ENCODE measurements at regions not wholly inside any gene's neighbourhood (a gene's known extent, or its start where the extent isn't known, plus 50 kb on each side); places are given as distances from the start of the nearest gene placed in this dataset.

GRCh38 chr5:86532429-86532828 is 85.3 kb upstream of the COX7C start:
- Histone ChIP-seq H3F3A (ENCODE audit: insufficient read depth, low read depth) (no peaks in the 10 kb centered on the region), H3K36me3 (ENCODE audit: low read depth) (no peaks in the 10 kb centered on the region), H4K20me1 (ENCODE audit: insufficient read depth) (no peaks in the 10 kb centered on the region), H3K9me2 (ENCODE audit: insufficient read depth) (no peaks in the 10 kb centered on the region), H3K27me3 (ENCODE audit: insufficient read depth, low read depth) (no peaks in the 10 kb centered on the region), H3K4me3 (no peak overlapping the region), H3K4me1 (replicated peaks; ENCODE audit: insufficient read depth) (no peaks in the 10 kb centered on the region), H3K4me2 (no peak overlapping the region), H3K27ac (no peak overlapping the region), H3K9me3 (ENCODE audit: insufficient read depth, low read depth) (no peaks in the 10 kb centered on the region), H2AFZ (no peak overlapping the region), H3K79me2 (ENCODE audit: low read depth) (no peaks in the 10 kb centered on the region)
- no TSS peak for BruUV-seq (replicated peaks)
- ChIA-PET CTCF (no interaction called here), POLR2A (ENCODE audit: unreplicated experiment) (no interaction called here)
- intact Hi-C loops (cut with micrococcal nuclease; ENCODE audit: unreplicated experiment) = no loop called here
- TF ChIP-seq CTCF (conservative IDR thresholded peaks at IDR 0.05) = no peak
- no peak for DNase-seq

GRCh38 chr5:86536396-86536795 is 81.3 kb upstream of the COX7C start:
- BruUV-seq (replicated peaks) = no TSS peak
- POLR2A ChIA-PET (ENCODE audit: unreplicated experiment) = no interaction called here

GRCh38 chr5:86542532-86542931 is 75.2 kb upstream of the COX7C start:
- intact Hi-C loops (cut with micrococcal nuclease; ENCODE audit: unreplicated experiment) = no loop called here
- H3K4me2 ChIP-seq = no peak overlapping the region
- H3F3A ChIP-seq (ENCODE audit: insufficient read depth, low read depth) = no peaks in the 10 kb centered on the region
- H3K4me3 ChIP-seq = no peak overlapping the region
- no peaks in the 10 kb centered on the region for H3K27me3 ChIP-seq (ENCODE audit: insufficient read depth, low read depth)
- DNase-seq = no peak
- ChIA-PET POLR2A (ENCODE audit: unreplicated experiment) (no interaction called here), CTCF (no interaction called here)
- TF ChIP-seq CTCF (conservative IDR thresholded peaks at IDR 0.05) (no peak), EZH2 (IDR thresholded peaks at IDR 0.05; ENCODE audit: low read depth) (no peak)
- peaks cover 6% of the 10 kb centered on the region; the same call in 1 of the 2 replicates for H3K9me2 ChIP-seq (ENCODE audit: insufficient read depth)
- H3K27ac ChIP-seq = no peak overlapping the region
- H3K9me3 ChIP-seq (ENCODE audit: insufficient read depth, low read depth) = no peaks in the 10 kb centered on the region
- BruUV-seq (replicated peaks) = no TSS peak
- H3K79me2 ChIP-seq (ENCODE audit: low read depth) = no peaks in the 10 kb centered on the region
- no peaks in the 10 kb centered on the region for H4K20me1 ChIP-seq (ENCODE audit: insufficient read depth)
- H2AFZ ChIP-seq = no peak overlapping the region
- no peaks in the 10 kb centered on the region for H3K4me1 ChIP-seq (replicated peaks; ENCODE audit: insufficient read depth)
- no peaks in the 10 kb centered on the region for H3K36me3 ChIP-seq (ENCODE audit: low read depth)

More at GRCh38 chr5:86536396-86536795, 81.3 kb upstream of the COX7C start:
- Histone ChIP-seq H3K4me1 (replicated peaks; ENCODE audit: insufficient read depth) (no peaks in the 10 kb centered on the region), H3K36me3 (ENCODE audit: low read depth) (no peaks in the 10 kb centered on the region), H3K9me3 (ENCODE audit: insufficient read depth, low read depth) (no peaks in the 10 kb centered on the region), H3K79me2 (ENCODE audit: low read depth) (no peaks in the 10 kb centered on the region), H4K20me1 (ENCODE audit: insufficient read depth) (no peaks in the 10 kb centered on the region), H3K4me2 (no peak overlapping the region), H3K9me2 (ENCODE audit: insufficient read depth) (peaks cover 6% of the 10 kb centered on the region; the same call in 1 of the 2 replicates), H3K27me3 (ENCODE audit: insufficient read depth, low read depth) (no peaks in the 10 kb centered on the region), H3K27ac (no peak overlapping the region), H3F3A (ENCODE audit: insufficient read depth, low read depth) (no peaks in the 10 kb centered on the region), H2AFZ (no peak overlapping the region), H3K4me3 (no peak overlapping the region)
- TF ChIP-seq EZH2 (IDR thresholded peaks at IDR 0.05; ENCODE audit: low read depth) (no peak), CTCF (conservative IDR thresholded peaks at IDR 0.05) (no peak)
- CTCF ChIA-PET = no interaction called here
- DNase-seq = no peak
- intact Hi-C loops (cut with micrococcal nuclease; ENCODE audit: unreplicated experiment) = no loop called here
